HG02798 (cell line): ENCODE measurements at regions not wholly inside any gene's neighbourhood (a gene's known extent, or its start where the extent isn't known, plus 50 kb on each side); places are given as distances from the start of the nearest gene placed in this dataset.

Experiments
- ATAC-seq: cut with Tn5 transposase; IDR thresholded peaks from one replicate; pipeline ENCODE4 v1.9.1; 2021; ENCODE audit warnings: mild to moderate bottlenecking; ENCODE audit not compliant: unreplicated experiment, poor library complexity

GRCh38 chr10:106520698-106521097 is 643.8 kb downstream of the SORCS1 start:
- ATAC-seq, result no peak

- ATAC-seq, result no peak
Observed at GRCh38 chr10:106519376-106520030, 645.0 kb downstream of the SORCS1 start.

- no peak for ATAC-seq
Observed at GRCh38 chr10:106515206-106515790, 649.2 kb downstream of the SORCS1 start.

GRCh38 chr10:106513352-106513771 is 651.1 kb downstream of the SORCS1 start:
- ATAC-seq, result no peak

GRCh38 chr10:106511917-106512316 is 652.6 kb downstream of the SORCS1 start:
- no peak for ATAC-seq

- no peak for ATAC-seq
Observed at GRCh38 chr10:106508950-106509349, 655.6 kb downstream of the SORCS1 start.

- ATAC-seq, result no peak
Observed at GRCh38 chr10:106506526-106507283, 657.8 kb downstream of the SORCS1 start.

GRCh38 chr10:106504536-106504935 is 660.0 kb downstream of the SORCS1 start:
- ATAC-seq, result no peak

- no peak for ATAC-seq
Observed at GRCh38 chr10:106502641-106503040, 661.9 kb downstream of the SORCS1 start.

- no peak for ATAC-seq
Observed at GRCh38 chr10:106500925-106501525, 663.5 kb downstream of the SORCS1 start.

GRCh38 chr10:106500041-106500924 is 664.2 kb downstream of the SORCS1 start:
- no peak for ATAC-seq

GRCh38 chr10:106499448-106499847 is 665.1 kb downstream of the SORCS1 start:
- no peak for ATAC-seq

- ATAC-seq, result no peak
Observed at GRCh38 chr10:106498675-106499074, 665.8 kb downstream of the SORCS1 start.

GRCh38 chr10:106495931-106496330 is 668.6 kb downstream of the SORCS1 start:
- no peak for ATAC-seq

GRCh38 chr10:106493751-106494150 is 670.8 kb downstream of the SORCS1 start:
- ATAC-seq, result no peak

- ATAC-seq, result no peak
Observed at GRCh38 chr10:106493226-106493625, 671.3 kb downstream of the SORCS1 start.

- ATAC-seq, result no peak
Observed at GRCh38 chr10:106487726-106488125, 676.8 kb downstream of the SORCS1 start.

GRCh38 chr10:106481598-106482275 is 682.8 kb downstream of the SORCS1 start:
- no peak for ATAC-seq

- ATAC-seq, result no peak
Observed at GRCh38 chr10:106479636-106480035, 684.9 kb downstream of the SORCS1 start.

- no peak for ATAC-seq
Observed at GRCh38 chr10:106474876-106475275, 689.6 kb downstream of the SORCS1 start.
